ENCODE measurements at regions not wholly inside any gene's neighbourhood (a gene's known extent, or its start where the extent isn't known, plus 50 kb on each side); places are given as distances from the start of the nearest gene placed in this dataset.
"Not testable (repeated sequence)": the region's sequence is repeated elsewhere in the genome, so short reads cannot be mapped to it uniquely, and the experiment has no call there.

DNA sequence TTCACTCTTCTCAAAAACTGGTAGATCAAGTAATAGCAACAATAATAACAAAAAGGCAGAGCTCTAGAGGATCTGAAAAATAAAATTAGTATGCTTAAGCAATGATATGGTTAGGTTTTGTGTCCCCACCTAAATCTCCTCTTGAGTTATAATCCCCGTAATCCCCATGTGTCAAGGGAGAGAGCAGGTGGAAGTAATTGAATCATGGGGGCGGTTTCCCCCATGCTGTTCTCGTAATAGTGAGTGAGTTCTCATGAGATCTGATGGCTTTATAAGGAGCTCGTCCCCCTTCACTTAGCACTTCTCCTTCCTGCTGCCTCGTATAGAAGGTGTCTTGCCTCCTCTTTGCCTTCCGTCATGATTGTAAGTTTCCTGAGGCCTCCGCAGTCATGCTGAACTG, 60.2 kb upstream of the ABHD2 start:
- H3K27me3 Mint-ChIP-seq (ENCODE audit: low read depth in 2 of 2) = peaks cover 3 to 9% of the 10 kb centered on the region in 2 donors
- 85% methylated on average over 7 of the region's 7 CpGs for WGBS (ENCODE audit: insufficient coverage)
- TF ChIP-seq, protein P1, sequence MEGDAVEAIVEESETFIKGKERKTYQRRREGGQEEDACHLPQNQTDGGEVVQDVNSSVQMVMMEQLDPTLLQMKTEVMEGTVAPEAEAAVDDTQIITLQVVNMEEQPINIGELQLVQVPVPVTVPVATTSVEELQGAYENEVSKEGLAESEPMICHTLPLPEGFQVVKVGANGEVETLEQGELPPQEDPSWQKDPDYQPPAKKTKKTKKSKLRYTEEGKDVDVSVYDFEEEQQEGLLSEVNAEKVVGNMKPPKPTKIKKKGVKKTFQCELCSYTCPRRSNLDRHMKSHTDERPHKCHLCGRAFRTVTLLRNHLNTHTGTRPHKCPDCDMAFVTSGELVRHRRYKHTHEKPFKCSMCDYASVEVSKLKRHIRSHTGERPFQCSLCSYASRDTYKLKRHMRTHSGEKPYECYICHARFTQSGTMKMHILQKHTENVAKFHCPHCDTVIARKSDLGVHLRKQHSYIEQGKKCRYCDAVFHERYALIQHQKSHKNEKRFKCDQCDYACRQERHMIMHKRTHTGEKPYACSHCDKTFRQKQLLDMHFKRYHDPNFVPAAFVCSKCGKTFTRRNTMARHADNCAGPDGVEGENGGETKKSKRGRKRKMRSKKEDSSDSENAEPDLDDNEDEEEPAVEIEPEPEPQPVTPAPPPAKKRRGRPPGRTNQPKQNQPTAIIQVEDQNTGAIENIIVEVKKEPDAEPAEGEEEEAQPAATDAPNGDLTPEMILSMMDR (IDR thresholded peaks at IDR 0.05) = no peak
- no peaks in the 10 kb centered on the region for H3K36me3 Mint-ChIP-seq
- H3K36me3 ChIP-seq (ENCODE audit: control insufficient read depth, insufficient read depth, low read length) = no peaks in the 10 kb centered on the region
- DNase-seq (no peak), ATAC-seq (no peak)
- H3K4me1 Mint-ChIP-seq = peaks cover 0 to 8% of the 10 kb centered on the region in 2 donors
- no peak overlapping the region for H3K4me3 Mint-ChIP-seq
- no peak overlapping the region for H3K4me3 ChIP-seq (ENCODE audit: low read length)
- H3K27ac Mint-ChIP-seq = no peak overlapping the region
- no peaks in the 10 kb centered on the region for H3K4me1 ChIP-seq (ENCODE audit: control insufficient read depth, insufficient read depth, low read length)
- no peaks in the 10 kb centered on the region for H3K27me3 ChIP-seq (ENCODE audit: control insufficient read depth, insufficient read depth, low read length)
- intact Hi-C loops (cut with micrococcal nuclease) = no loop called here
- no peak overlapping the region for H3K27ac ChIP-seq (ENCODE audit: low read length)
- no peaks in the 10 kb centered on the region for H3K9me3 Mint-ChIP-seq
- no peaks in the 10 kb centered on the region for H3K9me3 ChIP-seq (ENCODE audit: control insufficient read depth, insufficient read depth, low read length)

DNA sequence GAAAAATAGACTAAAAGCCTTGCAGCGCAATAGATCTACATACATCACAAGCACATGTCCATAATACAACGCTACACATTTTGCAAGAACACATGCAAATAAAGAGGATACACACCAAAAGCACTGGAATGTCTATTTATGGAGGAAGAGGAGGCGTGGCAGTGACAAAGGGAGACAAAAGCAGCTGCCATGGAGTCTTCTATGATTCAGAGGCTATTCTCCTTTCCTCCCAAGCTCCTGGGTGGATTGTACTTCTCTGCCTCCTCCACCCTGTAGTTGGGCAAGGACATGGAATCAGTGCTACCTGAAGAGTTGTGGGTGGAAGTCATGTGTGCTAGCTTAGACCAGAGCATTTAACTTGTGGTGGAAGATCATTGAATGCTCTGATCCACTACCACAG, 57.9 kb upstream of the ABHD2 start:
- 93% methylated on average over 2 of the region's 3 CpGs for WGBS (ENCODE audit: insufficient coverage)
- Mint-ChIP-seq H3K27ac (no peak overlapping the region), H3K4me1 (peaks cover 0 to 8% of the 10 kb centered on the region in 2 donors), H3K4me3 (no peak overlapping the region), H3K36me3 (no peaks in the 10 kb centered on the region), H3K27me3 (ENCODE audit: low read depth in 2 of 2) (peaks cover 3 to 17% of the 10 kb centered on the region in 2 donors), H3K9me3 (no peaks in the 10 kb centered on the region)
- intact Hi-C loops (cut with micrococcal nuclease) = no loop called here
- no peak for DNase-seq
- Histone ChIP-seq H3K27ac (ENCODE audit: low read length) (no peak overlapping the region), H3K36me3 (ENCODE audit: control insufficient read depth, insufficient read depth, low read length) (no peaks in the 10 kb centered on the region), H3K4me1 (ENCODE audit: control insufficient read depth, insufficient read depth, low read length) (no peaks in the 10 kb centered on the region), H3K9me3 (ENCODE audit: control insufficient read depth, insufficient read depth, low read length) (no peaks in the 10 kb centered on the region), H3K27me3 (ENCODE audit: control insufficient read depth, insufficient read depth, low read length) (no peaks in the 10 kb centered on the region), H3K4me3 (ENCODE audit: low read length) (no peak overlapping the region)
- TF ChIP-seq, protein P1 (IDR thresholded peaks at IDR 0.05) = no peak
- ATAC-seq = no peak

DNA sequence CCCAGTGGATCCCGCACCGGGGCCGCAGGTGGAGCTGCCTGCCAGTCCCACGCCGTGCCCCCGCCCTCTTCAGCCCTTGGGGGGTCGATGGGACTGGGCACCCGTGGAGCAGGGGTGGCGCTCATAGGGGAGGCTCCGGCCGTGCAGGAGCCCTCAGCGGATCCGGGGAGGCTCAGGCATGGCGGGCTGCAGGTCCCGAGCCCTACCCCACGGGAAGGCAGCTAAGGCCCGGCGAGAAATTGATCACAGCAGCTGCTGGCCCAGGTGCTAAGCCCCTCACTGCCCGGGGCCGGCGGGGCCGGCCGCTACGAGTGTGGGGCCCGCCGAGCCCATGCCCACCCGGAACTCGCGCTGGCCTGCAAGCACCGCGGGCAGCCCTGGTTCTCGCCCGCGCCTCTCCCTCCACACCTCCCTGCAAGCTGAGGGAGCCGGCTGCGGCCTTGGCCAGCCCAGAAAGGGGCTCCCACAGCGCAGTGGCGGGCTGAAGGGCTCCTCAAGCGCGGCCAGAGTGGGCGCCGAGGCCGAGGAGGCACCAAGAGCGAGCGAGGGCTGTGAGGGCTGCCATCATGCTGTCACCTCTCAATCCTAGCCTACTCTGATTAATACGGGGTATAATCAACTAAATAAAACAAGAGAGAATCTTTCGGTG, 56.5 kb upstream of the ABHD2 start:
- H3K27me3 Mint-ChIP-seq (ENCODE audit: low read depth in 2 of 2) = peaks cover 4 to 17% of the 10 kb centered on the region in 2 donors
- intact Hi-C loops (cut with micrococcal nuclease); H3K9me3 Mint-ChIP-seq; H3K4me3 Mint-ChIP-seq; H3K9me3 ChIP-seq (ENCODE audit: control insufficient read depth, insufficient read depth, low read length); H3K27ac ChIP-seq (ENCODE audit: low read length); H3K27me3 ChIP-seq (ENCODE audit: control insufficient read depth, insufficient read depth, low read length); H3K36me3 Mint-ChIP-seq; H3K4me1 ChIP-seq (ENCODE audit: control insufficient read depth, insufficient read depth, low read length); H3K4me1 Mint-ChIP-seq; ATAC-seq; H3K36me3 ChIP-seq (ENCODE audit: control insufficient read depth, insufficient read depth, low read length); H3K4me3 ChIP-seq (ENCODE audit: low read length); DNase-seq; H3K27ac Mint-ChIP-seq: not testable (repeated sequence)
- WGBS (ENCODE audit: insufficient coverage) = 97% methylated on average over 46 of the region's 47 CpGs

DNA sequence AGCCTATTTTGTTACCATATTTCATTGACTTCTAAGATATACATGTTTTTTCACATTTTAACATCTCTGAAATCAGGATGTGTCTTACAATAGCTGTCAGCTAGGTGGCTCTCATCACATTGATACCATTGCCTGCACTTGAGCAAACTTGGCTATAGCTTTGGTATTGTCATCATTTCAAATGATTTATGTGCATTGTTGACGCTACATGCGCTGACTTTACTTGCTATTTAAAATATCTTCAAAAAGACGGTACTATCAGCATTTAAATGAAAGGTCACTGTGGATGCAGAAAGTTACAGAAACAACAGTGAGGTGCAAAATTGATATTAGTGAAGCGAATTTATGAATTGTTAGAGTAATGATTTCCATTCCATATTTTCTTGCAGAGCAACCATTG, 54.0 kb upstream of the ABHD2 start:
- TF ChIP-seq, protein P1 (IDR thresholded peaks at IDR 0.05) = no peak
- Mint-ChIP-seq H3K27me3 (ENCODE audit: low read depth in 2 of 2) (peaks cover 11 to 18% of the 10 kb centered on the region in 2 donors), H3K36me3 (no peaks in the 10 kb centered on the region), H3K4me1 (peaks cover 0 to 8% of the 10 kb centered on the region in 2 donors), H3K4me3 (no peak overlapping the region), H3K27ac (no peak overlapping the region), H3K9me3 (no peaks in the 10 kb centered on the region)
- WGBS (ENCODE audit: insufficient coverage) = 67% methylated on average over 4 of the region's 4 CpGs
- Histone ChIP-seq H3K27ac (ENCODE audit: low read length) (no peak overlapping the region), H3K4me1 (ENCODE audit: control insufficient read depth, insufficient read depth, low read length) (no peaks in the 10 kb centered on the region), H3K27me3 (ENCODE audit: control insufficient read depth, insufficient read depth, low read length) (no peaks in the 10 kb centered on the region), H3K36me3 (ENCODE audit: control insufficient read depth, insufficient read depth, low read length) (no peaks in the 10 kb centered on the region), H3K4me3 (ENCODE audit: low read length) (no peak overlapping the region), H3K9me3 (ENCODE audit: control insufficient read depth, insufficient read depth, low read length) (no peaks in the 10 kb centered on the region)
- no peak for ATAC-seq
- peak in 1 of 2 donors; percentile 38 for DNase-seq
- intact Hi-C loops (cut with micrococcal nuclease) = no loop called here

Data from natural killer cell (primary cell).